HEK293 (cell line): ENCODE measurements at regions not wholly inside any gene's neighbourhood (a gene's known extent, or its start where the extent isn't known, plus 50 kb on each side); places are given as distances from the start of the nearest gene placed in this dataset.

Experiments used
- GFI1B ChIP-seq: fragments of 450-650 bp; formaldehyde crosslinking; IDR thresholded peaks from 2 replicates; pipeline ENCODE4 v1.5.1; 2016; ENCODE audit warnings: missing biosample characterization, missing genetic modification characterization
- ZBTB1 ChIP-seq: fragments of 450-650 bp; formaldehyde crosslinking; IDR thresholded peaks from 2 replicates; pipeline ENCODE4 v1.5.1; 2016; ENCODE audit warnings: missing biosample characterization, missing genetic modification characterization
- ZBTB21 ChIP-seq: fragments of 450-650 bp; formaldehyde crosslinking; IDR thresholded peaks from 2 replicates; pipeline ENCODE4 v1.5.1; 2017; ENCODE audit warnings: missing biosample characterization, missing genetic modification characterization
- ZNF174 ChIP-seq: fragments of 450-650 bp; formaldehyde crosslinking; IDR thresholded peaks from 2 replicates; pipeline ENCODE4 v1.5.0; 2017; ENCODE audit warnings: missing biosample characterization, mild to moderate bottlenecking, missing genetic modification characterization
- TF ChIP-seq, protein P1 (sequence below): fragments of 450-650 bp; formaldehyde crosslinking; IDR thresholded peaks from 2 replicates; pipeline ENCODE4 v1.5.1; 2016; ENCODE audit warnings: missing biosample characterization, missing genetic modification characterization
- TF ChIP-seq, protein P2 (sequence below): fragments of 450-650 bp; IDR thresholded peaks from 2 replicates; pipeline ENCODE4 v1.5.1; 2018; ENCODE audit warnings: missing biosample characterization, mild to moderate bottlenecking, missing genetic modification characterization
- TF ChIP-seq, protein P3 (sequence below): fragments of 450-650 bp; formaldehyde crosslinking; IDR thresholded peaks from 2 replicates; pipeline ENCODE4 v1.5.1; 2016; ENCODE audit warnings: missing biosample characterization, missing genetic modification characterization
- TF ChIP-seq, protein P4 (sequence below): fragments of 450-650 bp; formaldehyde crosslinking; conservative IDR thresholded peaks from 2 replicates; pipeline ENCODE4 v1.5.1; 2016; ENCODE audit warnings: low read depth, missing biosample characterization, missing genetic modification characterization
- TF ChIP-seq, protein P5 (sequence below): fragments of 450-650 bp; formaldehyde crosslinking; IDR thresholded peaks from 2 replicates; pipeline ENCODE4 v1.5.1; 2016; ENCODE audit warnings: missing biosample characterization, missing genetic modification characterization
- TF ChIP-seq, protein P6 (sequence below): fragments of 450-650 bp; formaldehyde crosslinking; IDR thresholded peaks from 2 replicates; pipeline ENCODE4 v1.5.1; 2017; ENCODE audit warnings: missing biosample characterization, missing genetic modification characterization
- TF ChIP-seq, protein P7 (sequence below): IDR thresholded peaks from 2 replicates; pipeline ENCODE4 v1.6.1; 2011; ENCODE audit warnings: mild to moderate bottlenecking, low read depth, low read length, borderline replicate concordance

DNA sequence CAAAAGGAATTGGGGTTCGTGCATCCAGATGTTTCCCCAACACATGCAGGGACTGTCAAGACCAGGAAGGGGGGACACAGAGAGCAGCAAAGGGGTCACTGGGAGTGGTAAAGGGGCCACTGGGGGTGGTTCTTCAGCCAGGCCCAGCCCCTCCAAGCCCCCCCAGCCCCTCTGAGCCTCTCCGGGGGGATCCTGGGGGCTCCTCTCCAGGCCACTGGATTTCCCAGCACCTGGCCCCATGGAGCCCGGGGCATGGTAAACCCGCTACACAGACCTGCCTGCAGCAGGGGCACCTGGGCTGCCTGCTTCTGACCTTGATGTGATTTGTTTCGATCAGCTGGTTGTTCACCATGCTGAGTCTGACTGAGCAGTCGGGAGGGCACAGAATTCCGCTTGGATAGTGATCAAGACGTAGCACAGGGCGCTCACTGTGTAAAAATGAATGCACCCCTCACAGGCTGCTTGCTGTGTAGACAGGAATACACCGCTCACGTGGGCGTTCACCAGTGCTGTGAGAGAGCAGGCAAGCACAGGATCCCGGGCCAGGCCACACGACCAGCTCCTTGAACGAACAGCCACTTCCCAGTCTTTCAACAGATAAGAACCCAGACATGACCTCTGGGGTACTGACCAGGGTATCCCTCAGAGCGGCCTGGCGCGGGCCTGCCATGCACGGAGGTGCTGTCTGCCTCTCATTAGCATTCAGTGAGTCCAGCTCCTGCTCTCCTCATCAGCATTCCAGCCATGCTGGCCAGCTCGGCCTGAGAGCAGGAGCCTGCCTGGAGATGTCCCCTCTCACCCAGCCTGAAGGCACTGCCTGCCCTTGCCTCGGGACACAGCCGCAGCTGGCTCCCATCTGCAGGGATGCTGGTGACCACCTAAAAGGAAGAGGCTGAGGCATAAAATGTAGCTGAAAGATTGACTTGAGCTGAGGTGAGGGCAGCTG is 73.3 kb upstream of the OTOS start:
- TF ChIP-seq, protein P1, sequence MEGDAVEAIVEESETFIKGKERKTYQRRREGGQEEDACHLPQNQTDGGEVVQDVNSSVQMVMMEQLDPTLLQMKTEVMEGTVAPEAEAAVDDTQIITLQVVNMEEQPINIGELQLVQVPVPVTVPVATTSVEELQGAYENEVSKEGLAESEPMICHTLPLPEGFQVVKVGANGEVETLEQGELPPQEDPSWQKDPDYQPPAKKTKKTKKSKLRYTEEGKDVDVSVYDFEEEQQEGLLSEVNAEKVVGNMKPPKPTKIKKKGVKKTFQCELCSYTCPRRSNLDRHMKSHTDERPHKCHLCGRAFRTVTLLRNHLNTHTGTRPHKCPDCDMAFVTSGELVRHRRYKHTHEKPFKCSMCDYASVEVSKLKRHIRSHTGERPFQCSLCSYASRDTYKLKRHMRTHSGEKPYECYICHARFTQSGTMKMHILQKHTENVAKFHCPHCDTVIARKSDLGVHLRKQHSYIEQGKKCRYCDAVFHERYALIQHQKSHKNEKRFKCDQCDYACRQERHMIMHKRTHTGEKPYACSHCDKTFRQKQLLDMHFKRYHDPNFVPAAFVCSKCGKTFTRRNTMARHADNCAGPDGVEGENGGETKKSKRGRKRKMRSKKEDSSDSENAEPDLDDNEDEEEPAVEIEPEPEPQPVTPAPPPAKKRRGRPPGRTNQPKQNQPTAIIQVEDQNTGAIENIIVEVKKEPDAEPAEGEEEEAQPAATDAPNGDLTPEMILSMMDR (tag by site-specific recombination) = no peak
- TF ChIP-seq, protein P2, sequence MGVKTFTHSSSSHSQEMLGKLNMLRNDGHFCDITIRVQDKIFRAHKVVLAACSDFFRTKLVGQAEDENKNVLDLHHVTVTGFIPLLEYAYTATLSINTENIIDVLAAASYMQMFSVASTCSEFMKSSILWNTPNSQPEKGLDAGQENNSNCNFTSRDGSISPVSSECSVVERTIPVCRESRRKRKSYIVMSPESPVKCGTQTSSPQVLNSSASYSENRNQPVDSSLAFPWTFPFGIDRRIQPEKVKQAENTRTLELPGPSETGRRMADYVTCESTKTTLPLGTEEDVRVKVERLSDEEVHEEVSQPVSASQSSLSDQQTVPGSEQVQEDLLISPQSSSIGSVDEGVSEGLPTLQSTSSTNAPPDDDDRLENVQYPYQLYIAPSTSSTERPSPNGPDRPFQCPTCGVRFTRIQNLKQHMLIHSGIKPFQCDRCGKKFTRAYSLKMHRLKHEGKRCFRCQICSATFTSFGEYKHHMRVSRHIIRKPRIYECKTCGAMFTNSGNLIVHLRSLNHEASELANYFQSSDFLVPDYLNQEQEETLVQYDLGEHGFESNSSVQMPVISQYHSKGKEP = no peak
- TF ChIP-seq ZBTB1 (tag by site-specific recombination) = no peak
- TF ChIP-seq, protein P3, sequence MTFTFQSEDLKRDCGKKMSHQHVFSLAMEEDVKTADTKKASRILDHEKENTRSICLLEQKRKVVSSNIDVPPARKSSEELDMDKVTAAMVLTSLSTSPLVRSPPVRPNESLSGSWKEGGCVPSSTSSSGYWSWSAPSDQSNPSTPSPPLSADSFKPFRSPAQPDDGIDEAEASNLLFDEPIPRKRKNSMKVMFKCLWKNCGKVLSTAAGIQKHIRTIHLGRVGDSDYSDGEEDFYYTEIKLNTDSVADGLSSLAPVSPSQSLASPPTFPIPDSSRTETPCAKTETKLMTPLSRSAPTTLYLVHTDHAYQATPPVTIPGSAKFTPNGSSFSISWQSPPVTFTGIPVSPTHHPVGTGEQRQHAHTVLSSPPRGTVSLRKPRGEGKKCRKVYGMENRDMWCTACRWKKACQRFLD (tag by site-specific recombination) = no peak
- TF ChIP-seq ZNF174 = no peak
- TF ChIP-seq, protein P4, sequence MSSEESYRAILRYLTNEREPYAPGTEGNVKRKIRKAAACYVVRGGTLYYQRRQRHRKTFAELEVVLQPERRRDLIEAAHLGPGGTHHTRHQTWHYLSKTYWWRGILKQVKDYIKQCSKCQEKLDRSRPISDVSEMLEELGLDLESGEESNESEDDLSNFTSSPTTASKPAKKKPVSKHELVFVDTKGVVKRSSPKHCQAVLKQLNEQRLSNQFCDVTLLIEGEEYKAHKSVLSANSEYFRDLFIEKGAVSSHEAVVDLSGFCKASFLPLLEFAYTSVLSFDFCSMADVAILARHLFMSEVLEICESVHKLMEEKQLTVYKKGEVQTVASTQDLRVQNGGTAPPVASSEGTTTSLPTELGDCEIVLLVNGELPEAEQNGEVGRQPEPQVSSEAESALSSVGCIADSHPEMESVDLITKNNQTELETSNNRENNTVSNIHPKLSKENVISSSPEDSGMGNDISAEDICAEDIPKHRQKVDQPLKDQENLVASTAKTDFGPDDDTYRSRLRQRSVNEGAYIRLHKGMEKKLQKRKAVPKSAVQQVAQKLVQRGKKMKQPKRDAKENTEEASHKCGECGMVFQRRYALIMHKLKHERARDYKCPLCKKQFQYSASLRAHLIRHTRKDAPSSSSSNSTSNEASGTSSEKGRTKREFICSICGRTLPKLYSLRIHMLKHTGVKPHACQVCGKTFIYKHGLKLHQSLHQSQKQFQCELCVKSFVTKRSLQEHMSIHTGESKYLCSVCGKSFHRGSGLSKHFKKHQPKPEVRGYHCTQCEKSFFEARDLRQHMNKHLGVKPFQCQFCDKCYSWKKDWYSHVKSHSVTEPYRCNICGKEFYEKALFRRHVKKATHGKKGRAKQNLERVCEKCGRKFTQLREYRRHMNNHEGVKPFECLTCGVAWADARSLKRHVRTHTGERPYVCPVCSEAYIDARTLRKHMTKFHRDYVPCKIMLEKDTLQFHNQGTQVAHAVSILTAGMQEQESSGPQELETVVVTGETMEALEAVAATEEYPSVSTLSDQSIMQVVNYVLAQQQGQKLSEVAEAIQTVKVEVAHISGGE (tag by site-specific recombination) = no peak
- no peak for TF ChIP-seq GFI1B (tag by site-specific recombination)
- TF ChIP-seq ZBTB21 (tag by site-specific recombination) = no peak
- TF ChIP-seq, protein P5, sequence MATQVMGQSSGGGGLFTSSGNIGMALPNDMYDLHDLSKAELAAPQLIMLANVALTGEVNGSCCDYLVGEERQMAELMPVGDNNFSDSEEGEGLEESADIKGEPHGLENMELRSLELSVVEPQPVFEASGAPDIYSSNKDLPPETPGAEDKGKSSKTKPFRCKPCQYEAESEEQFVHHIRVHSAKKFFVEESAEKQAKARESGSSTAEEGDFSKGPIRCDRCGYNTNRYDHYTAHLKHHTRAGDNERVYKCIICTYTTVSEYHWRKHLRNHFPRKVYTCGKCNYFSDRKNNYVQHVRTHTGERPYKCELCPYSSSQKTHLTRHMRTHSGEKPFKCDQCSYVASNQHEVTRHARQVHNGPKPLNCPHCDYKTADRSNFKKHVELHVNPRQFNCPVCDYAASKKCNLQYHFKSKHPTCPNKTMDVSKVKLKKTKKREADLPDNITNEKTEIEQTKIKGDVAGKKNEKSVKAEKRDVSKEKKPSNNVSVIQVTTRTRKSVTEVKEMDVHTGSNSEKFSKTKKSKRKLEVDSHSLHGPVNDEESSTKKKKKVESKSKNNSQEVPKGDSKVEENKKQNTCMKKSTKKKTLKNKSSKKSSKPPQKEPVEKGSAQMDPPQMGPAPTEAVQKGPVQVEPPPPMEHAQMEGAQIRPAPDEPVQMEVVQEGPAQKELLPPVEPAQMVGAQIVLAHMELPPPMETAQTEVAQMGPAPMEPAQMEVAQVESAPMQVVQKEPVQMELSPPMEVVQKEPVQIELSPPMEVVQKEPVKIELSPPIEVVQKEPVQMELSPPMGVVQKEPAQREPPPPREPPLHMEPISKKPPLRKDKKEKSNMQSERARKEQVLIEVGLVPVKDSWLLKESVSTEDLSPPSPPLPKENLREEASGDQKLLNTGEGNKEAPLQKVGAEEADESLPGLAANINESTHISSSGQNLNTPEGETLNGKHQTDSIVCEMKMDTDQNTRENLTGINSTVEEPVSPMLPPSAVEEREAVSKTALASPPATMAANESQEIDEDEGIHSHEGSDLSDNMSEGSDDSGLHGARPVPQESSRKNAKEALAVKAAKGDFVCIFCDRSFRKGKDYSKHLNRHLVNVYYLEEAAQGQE = no peak
- TF ChIP-seq, protein P6, sequence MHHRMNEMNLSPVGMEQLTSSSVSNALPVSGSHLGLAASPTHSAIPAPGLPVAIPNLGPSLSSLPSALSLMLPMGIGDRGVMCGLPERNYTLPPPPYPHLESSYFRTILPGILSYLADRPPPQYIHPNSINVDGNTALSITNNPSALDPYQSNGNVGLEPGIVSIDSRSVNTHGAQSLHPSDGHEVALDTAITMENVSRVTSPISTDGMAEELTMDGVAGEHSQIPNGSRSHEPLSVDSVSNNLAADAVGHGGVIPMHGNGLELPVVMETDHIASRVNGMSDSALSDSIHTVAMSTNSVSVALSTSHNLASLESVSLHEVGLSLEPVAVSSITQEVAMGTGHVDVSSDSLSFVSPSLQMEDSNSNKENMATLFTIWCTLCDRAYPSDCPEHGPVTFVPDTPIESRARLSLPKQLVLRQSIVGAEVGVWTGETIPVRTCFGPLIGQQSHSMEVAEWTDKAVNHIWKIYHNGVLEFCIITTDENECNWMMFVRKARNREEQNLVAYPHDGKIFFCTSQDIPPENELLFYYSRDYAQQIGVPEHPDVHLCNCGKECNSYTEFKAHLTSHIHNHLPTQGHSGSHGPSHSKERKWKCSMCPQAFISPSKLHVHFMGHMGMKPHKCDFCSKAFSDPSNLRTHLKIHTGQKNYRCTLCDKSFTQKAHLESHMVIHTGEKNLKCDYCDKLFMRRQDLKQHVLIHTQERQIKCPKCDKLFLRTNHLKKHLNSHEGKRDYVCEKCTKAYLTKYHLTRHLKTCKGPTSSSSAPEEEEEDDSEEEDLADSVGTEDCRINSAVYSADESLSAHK = no peak
- TF ChIP-seq, protein P7, sequence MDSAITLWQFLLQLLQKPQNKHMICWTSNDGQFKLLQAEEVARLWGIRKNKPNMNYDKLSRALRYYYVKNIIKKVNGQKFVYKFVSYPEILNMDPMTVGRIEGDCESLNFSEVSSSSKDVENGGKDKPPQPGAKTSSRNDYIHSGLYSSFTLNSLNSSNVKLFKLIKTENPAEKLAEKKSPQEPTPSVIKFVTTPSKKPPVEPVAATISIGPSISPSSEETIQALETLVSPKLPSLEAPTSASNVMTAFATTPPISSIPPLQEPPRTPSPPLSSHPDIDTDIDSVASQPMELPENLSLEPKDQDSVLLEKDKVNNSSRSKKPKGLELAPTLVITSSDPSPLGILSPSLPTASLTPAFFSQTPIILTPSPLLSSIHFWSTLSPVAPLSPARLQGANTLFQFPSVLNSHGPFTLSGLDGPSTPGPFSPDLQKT = no peak
